ENCODE measurements at regions not wholly inside any gene's neighbourhood (a gene's known extent, or its start where the extent isn't known, plus 50 kb on each side); places are given as distances from the start of the nearest gene placed in this dataset.
"Not testable (repeated sequence)": the region's sequence is repeated elsewhere in the genome, so short reads cannot be mapped to it uniquely, and the experiment has no call there.

GRCh38 chr18:43982582-43982981, 698.1 kb upstream of the SETBP1 start:
- CTCF ChIA-PET, result interaction anchor here (0.7 to 1.0 kb wide), 3 partner anchors 12 to 63 kb away, joined by 3 to 4 read pairs (median 4); no protein-coding TSS in a partner anchor
- peaks cover 24% of the 10 kb centered on the region for H3K9me3 Mint-ChIP-seq (ENCODE audit: unreplicated experiment)
- no peak for TF ChIP-seq CTCF (IDR thresholded peaks at IDR 0.05; ENCODE audit: unreplicated experiment)
- BruUV-seq (replicated peaks), result no TSS peak
- DNase-seq (ENCODE audit: unreplicated experiment), result no peak
- H3K4me1 Mint-ChIP-seq (ENCODE audit: insufficient read depth, unreplicated experiment), result peaks cover 5% of the 10 kb centered on the region
- POLR2A ChIA-PET, result no interaction called here
- H3K27ac Mint-ChIP-seq (ENCODE audit: low read depth, unreplicated experiment), result no peak overlapping the region
- H3K4me3 Mint-ChIP-seq (ENCODE audit: unreplicated experiment), result no peak overlapping the region
- no peaks in the 10 kb centered on the region for H3K36me3 Mint-ChIP-seq (ENCODE audit: insufficient read depth, unreplicated experiment)
- intact Hi-C loops (cut with micrococcal nuclease), result no loop called here
- no peaks in the 10 kb centered on the region for H3K27me3 Mint-ChIP-seq (ENCODE audit: insufficient read depth, unreplicated experiment)

GRCh38 chr18:43987061-43987460, 693.6 kb upstream of the SETBP1 start:
- DNase-seq (ENCODE audit: unreplicated experiment); H3K4me1 Mint-ChIP-seq (ENCODE audit: insufficient read depth, unreplicated experiment); H3K27ac Mint-ChIP-seq (ENCODE audit: low read depth, unreplicated experiment); H3K36me3 Mint-ChIP-seq (ENCODE audit: insufficient read depth, unreplicated experiment); BruUV-seq (replicated peaks); POLR2A ChIA-PET; intact Hi-C loops (cut with micrococcal nuclease); H3K27me3 Mint-ChIP-seq (ENCODE audit: insufficient read depth, unreplicated experiment); CTCF ChIA-PET; H3K4me3 Mint-ChIP-seq (ENCODE audit: unreplicated experiment): not testable (repeated sequence)
- peaks cover 24% of the 10 kb centered on the region for H3K9me3 Mint-ChIP-seq (ENCODE audit: unreplicated experiment)

- intact Hi-C loops (cut with micrococcal nuclease), result no loop called here
- no peak overlapping the region for H3K27ac Mint-ChIP-seq (ENCODE audit: low read depth, unreplicated experiment)
- H3K27me3 Mint-ChIP-seq (ENCODE audit: insufficient read depth, unreplicated experiment), result no peaks in the 10 kb centered on the region
- no peak overlapping the region for H3K4me3 Mint-ChIP-seq (ENCODE audit: unreplicated experiment)
- ChIA-PET CTCF (no interaction called here), POLR2A (no interaction called here)
- no peak for TF ChIP-seq CTCF (IDR thresholded peaks at IDR 0.05; ENCODE audit: unreplicated experiment)
- H3K9me3 Mint-ChIP-seq (ENCODE audit: unreplicated experiment), result no peaks in the 10 kb centered on the region
- no peaks in the 10 kb centered on the region for H3K4me1 Mint-ChIP-seq (ENCODE audit: insufficient read depth, unreplicated experiment)
- H3K36me3 Mint-ChIP-seq (ENCODE audit: insufficient read depth, unreplicated experiment), result no peaks in the 10 kb centered on the region
- no TSS peak for BruUV-seq (replicated peaks)
- no peak for DNase-seq (ENCODE audit: unreplicated experiment)
Observed at GRCh38 chr18:43992741-43993140, 687.9 kb upstream of the SETBP1 start.

- no peak overlapping the region for H3K4me3 Mint-ChIP-seq (ENCODE audit: unreplicated experiment)
- H3K4me1 Mint-ChIP-seq (ENCODE audit: insufficient read depth, unreplicated experiment), result no peaks in the 10 kb centered on the region
- TF ChIP-seq CTCF (IDR thresholded peaks at IDR 0.05; ENCODE audit: unreplicated experiment), result no peak
- no peak overlapping the region for H3K27ac Mint-ChIP-seq (ENCODE audit: low read depth, unreplicated experiment)
- no TSS peak for BruUV-seq (replicated peaks)
- DNase-seq (ENCODE audit: unreplicated experiment), result no peak
- no peaks in the 10 kb centered on the region for H3K27me3 Mint-ChIP-seq (ENCODE audit: insufficient read depth, unreplicated experiment)
- no peaks in the 10 kb centered on the region for H3K36me3 Mint-ChIP-seq (ENCODE audit: insufficient read depth, unreplicated experiment)
- ChIA-PET CTCF (interaction anchor here (0.6 to 0.8 kb wide), 2 partner anchors 12 to 31 kb away, joined by 3 read pairs; no protein-coding TSS in a partner anchor), POLR2A (interaction anchor here (0.7 kb wide), 1 partner anchor 11 kb away, joined by 3 read pairs; no protein-coding TSS in a partner anchor)
- intact Hi-C loops (cut with micrococcal nuclease), result no loop called here
- no peaks in the 10 kb centered on the region for H3K9me3 Mint-ChIP-seq (ENCODE audit: unreplicated experiment)
Observed at GRCh38 chr18:43994381-43994780, 686.3 kb upstream of the SETBP1 start.

GRCh38 chr18:44013871-44014270, 666.8 kb upstream of the SETBP1 start:
- intact Hi-C loops (cut with micrococcal nuclease), result no loop called here
- Mint-ChIP-seq H3K4me1 (ENCODE audit: insufficient read depth, unreplicated experiment) (no peaks in the 10 kb centered on the region), H3K27ac (ENCODE audit: low read depth, unreplicated experiment) (no peak overlapping the region), H3K36me3 (ENCODE audit: insufficient read depth, unreplicated experiment) (no peaks in the 10 kb centered on the region), H3K4me3 (ENCODE audit: unreplicated experiment) (no peak overlapping the region), H3K27me3 (ENCODE audit: insufficient read depth, unreplicated experiment) (peaks cover 70% of the 10 kb centered on the region), H3K9me3 (ENCODE audit: unreplicated experiment) (no peaks in the 10 kb centered on the region)
- ChIA-PET POLR2A (no interaction called here), CTCF (no interaction called here)
- BruUV-seq (replicated peaks), result no TSS peak
- no peak for TF ChIP-seq CTCF (IDR thresholded peaks at IDR 0.05; ENCODE audit: unreplicated experiment)
- DNase-seq (ENCODE audit: unreplicated experiment), result no peak
